ENCODE measurements at regions not wholly inside any gene's neighbourhood (a gene's known extent, or its start where the extent isn't known, plus 50 kb on each side); places are given as distances from the start of the nearest gene placed in this dataset.

DNA sequence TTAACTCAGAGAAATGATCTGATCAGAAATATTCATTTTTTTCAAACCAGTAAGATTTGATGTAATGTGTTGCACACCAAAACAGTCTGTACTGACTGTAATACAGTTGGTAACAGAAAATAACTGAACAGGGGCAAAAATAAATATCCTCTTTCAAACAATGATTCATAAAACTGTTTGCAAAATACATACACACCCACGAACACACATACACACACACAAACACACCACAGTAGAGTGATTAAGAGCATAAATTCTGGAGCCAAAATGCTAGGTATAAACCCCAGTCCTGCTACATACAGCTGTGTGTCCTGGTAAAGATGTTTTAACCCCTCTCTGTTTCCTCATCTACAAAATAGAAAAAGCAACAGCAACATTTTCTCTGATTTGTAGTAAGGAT lies 376.6 kb downstream of the PDGFC start:
- DNase-seq (ENCODE audit: low spot score), result no peak

DNA sequence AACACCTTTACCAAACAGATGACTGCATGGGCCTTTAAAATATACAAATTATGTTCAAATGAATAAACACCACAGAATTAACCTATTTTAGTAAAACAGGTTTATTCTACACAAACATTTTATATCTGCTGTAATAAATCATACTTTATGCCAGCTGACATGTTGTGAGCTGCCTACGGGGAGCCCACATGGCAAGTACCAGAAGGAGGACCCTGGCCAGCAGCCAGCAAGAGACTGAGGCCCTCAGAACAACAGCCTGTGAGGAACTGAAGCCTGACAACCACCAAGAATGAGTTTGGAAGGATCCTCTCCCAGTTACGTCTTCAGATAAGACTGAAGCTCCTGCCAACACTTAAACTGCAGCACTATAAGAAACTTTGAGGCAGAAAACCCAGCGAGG lies 377.0 kb downstream of the PDGFC start:
- no peak for DNase-seq (ENCODE audit: low spot score)

DNA sequence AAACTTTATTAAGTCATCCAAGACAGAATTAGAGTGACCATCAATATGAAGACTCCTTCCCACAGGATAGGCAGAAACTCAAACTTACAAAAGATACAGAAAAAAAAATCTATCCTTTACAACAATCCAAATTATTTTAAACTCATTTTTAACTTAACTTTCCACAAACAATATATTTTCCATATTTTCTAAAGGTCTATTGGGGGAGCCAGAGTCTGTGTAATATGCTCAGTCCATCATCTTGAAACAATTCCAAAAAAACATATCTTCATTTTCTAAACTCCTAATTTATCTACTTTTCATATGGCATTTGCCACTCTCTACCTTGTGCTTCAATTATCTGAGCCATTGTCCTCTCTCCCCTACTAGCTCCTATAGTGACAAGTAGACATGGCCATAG lies 378.1 kb downstream of the PDGFC start:
- DNase-seq (ENCODE audit: low spot score), result no peak

DNA sequence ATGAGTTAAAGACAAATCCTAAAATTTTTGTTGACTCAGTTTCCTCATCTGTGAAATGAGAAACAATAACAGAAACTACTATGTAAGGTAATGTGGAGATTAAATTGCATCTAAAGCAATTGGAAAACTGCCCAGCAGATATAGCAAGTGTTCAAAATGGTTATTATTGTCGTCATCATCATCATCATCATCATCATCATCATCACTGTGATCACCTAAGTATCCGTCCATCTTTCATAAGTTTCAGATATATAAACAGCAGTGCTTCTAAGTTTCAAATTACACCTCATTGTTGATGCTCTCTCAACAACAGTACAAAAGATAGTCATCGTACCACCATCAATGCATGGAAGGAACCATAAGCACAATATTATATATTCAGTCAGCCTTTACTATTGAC lies 379.9 kb downstream of the PDGFC start:
- no peak for DNase-seq (ENCODE audit: low spot score)

DNA sequence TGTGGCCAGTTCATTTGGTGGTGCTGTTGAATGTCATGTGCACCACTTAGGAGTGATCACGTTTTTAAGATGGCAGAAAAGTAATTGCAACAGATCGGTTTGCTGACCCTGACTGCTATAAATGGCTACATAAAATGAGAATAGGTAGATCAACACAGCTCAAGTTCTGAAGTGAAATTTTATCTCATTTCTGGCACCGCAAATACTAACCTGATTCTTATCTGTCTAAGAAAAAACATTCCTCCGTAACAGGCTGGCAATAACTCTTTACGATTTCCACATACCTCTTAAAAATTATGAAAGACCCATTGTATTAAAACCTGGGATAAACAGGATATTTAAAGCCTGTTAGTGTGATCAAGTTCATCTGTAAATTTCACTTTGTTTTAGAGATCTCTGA lies 387.5 kb downstream of the PDGFC start:
- DNase-seq (ENCODE audit: low spot score), result no peak

DNA sequence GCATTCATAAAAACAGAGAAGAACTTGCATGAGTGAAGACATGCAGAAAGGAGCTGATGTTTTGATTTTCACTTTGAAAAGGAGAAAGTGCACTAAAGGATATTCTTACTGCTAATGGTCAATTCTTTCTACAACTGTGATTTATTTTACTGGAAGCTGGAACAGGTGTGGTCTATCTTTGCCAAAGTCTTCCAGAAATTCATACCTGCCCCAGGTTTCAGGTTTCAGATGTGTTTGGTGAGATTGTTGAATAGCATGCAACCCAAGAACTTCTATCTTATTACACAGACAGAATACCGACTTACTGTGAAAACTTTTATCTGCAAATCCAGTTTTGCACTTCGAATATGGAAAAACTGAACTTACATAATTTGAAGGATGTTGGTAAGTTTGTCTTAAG lies 388.3 kb downstream of the PDGFC start:
- DNase-seq (ENCODE audit: low spot score), result no peak

DNA sequence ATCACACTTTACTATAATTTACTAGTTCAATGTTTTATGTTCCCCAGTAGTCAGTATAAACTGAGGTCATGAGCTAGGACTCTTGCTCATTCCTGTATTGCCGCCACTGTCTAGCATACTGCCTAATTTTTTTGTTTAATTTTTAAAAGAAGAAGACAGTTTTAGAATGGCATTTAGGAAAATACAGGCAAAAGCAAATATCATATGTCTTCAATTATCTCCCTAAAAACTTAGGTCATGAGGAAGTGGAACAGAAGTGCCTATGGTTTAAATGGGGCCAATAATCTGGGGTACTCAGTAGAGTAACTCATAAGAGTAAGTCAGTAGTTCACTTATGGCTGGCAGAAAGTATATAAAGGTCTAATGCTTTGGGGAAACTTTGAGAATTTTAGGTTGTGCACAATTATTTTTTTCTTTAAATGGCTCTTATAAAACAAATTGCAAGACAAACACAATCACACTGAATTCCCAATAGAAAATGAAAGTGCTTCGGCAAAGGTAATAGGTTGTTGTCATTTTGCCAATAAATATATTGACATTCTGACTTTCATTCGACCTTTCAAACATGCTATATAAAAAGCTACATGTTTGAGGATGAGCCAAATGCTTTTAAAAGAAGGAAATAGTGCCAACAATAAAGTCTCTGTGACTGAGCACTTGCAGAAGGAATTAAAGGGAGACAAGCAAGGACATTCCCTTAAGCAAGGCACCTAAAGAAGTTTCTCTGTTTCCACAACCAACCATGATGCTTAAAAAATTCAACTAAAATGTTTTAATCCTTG lies 390.1 kb downstream of the PDGFC start:
- no peak for DNase-seq (ENCODE audit: low spot score)

DNA sequence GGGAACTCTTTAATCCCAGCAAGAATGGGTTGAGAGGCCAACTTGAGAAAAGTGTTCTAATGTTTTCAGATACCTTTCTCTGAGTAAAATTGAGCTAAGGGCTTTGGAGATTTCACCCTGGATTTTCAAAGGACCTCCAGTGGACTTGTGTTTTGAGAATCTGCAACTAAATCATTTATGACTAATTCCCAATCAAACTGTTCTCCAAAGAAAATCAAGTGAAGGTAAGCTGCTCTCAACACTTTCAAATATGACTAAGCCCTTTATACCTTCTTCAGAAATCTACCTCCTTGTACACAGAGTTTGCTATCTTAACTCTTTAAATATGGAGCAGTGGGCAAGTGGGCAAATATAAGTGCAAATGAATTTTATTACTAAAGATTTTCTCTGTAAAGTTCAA lies 392.9 kb downstream of the PDGFC start:
- DNase-seq (ENCODE audit: low spot score), result no peak

DNA sequence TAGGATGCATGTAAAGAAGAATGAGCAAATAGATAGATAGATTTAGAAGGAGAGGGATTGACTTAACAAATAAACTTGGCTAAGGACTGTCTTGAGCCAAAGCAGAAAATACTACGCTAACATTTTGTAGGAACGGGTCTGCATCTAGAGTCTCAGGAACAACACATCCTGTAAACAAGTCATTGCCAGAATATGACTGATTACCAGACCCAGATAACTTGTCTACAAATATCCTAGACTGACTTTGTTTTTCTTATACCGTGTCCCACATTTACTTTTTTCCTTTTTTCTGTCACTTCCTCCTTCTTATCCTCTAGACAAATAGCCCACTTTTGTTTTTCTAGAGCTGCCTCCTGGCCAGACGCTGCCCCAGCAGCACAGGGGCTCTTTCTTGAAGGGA lies 393.6 kb downstream of the PDGFC start:
- DNase-seq (ENCODE audit: low spot score), result no peak

DNA sequence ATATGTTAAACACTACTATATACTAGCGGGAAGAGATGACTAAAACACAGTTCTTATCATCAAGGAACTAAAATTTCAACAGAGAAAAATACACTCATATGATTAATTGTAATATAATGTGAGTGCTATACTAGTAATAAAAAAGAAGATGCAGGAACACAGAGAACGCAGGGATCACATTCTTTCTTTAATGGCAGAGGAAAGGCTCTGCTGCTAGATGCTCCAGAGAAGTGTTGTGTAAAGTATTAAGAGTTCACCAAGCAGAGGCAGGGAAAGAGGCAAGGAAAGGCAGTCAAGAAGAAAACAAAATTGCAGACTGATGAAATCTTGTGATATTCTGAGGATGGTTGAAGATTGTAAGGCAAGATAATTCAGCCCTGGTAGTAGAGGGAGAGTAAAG lies 394.7 kb downstream of the PDGFC start:
- DNase-seq (ENCODE audit: low spot score), result no peak

DNA sequence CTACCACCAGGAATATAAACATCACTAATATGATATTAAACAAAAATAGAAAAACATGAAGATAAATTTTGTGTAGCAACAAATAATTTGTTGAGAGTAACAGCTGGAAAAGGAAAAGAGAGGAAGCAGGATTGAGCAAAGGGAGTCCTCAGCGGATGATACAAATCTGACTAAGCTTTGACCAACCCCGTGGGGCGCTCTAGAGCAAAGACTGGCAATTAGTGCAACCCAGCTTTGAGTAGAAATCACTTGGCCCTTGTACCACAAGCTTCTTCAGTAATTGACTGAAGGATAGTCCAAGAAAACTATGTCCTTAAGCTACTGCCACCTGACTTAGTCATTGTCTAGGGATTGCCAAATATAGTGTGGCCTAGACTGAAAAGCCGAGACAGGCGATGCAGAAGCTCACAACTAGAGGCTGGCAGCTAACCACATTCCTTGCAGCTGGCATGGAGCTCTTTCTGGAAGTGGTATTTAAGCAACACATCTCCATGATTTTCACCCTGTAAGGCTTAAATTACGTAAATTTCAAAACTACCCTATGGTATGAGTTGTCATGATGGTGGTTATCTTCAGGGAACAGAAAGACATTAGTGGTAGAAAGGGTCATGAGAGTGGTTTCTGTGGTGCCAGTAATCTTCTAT lies 396.0 kb downstream of the PDGFC start:
- no peak for DNase-seq (ENCODE audit: low spot score)

DNA sequence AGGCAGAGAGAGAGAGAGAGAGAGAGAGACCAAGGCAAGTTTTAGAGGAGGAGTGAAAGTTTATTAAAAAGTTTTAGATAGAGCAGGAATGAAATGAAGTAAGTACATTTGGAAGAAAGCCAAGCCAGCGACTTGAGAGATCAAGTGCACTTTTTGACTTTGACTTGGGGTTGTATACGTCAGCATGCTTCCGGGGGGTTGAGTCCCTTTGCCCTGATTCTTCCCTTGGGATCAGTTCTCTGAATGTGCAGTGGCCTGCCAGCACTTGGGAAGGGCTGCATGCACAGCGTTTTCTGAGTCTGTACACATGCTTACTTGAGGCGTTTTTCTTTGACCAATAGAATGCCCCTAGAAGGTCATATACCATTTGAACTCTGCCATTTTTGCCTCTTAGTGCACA lies 400.5 kb downstream of the PDGFC start:
- no peak for DNase-seq (ENCODE audit: low spot score)

DNA sequence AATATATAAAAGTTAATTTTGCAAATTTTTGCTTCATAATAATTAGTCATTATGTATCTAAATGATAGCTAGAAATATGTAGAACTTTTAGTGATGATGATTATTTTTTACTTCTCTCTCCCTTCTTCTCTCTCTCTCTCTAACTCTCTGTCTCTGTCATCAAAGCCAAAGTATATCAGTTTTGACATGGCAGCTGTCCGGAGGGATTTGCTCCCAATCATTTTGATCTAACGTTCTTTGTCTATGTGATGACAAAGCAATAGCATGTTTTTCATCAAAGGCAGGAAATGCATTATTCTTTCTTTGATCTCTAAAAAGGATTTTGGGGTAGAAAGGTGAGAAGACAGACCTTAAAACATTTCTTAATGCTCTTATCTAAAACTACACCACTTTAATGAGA lies 402.1 kb downstream of the PDGFC start:
- no peak for DNase-seq (ENCODE audit: low spot score)

DNA sequence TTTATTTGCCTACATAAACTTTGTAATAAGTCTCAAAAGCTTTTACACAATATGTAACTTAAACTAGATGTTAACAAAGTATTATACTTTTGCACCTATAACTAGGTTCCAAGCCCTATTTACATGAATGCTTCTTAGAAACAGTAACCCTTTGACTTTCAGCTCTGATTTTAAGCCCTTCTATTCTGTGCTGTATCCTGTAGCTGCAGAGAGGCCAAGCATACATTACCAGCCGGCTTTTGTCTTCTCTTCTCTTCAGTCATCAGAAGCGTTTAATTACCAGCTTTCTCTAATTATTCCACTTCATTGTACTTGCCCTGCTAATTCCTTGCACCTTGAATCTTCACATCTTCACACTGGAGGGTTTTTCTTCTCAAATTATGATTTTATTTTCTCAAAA lies 403.1 kb downstream of the PDGFC start:
- no peak for DNase-seq (ENCODE audit: low spot score)

DNA sequence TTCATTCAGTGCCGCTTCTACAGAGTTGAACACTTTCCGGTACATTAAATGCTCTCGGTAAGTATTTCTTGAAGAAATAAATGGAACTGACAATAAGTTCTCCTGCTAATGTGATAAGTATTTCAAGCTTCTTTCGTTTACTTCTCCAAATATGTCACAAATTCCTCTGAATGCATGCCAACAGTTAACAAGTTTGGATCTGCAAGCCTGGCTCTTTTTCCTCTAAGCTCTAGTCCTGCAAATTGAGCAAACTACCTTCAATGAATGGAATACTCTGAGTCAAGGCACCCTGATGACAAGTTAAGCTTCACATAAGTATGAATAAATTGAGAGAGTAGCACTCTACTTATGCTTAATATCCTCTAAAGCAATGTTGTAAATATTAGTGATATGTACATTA lies 403.6 kb downstream of the PDGFC start:
- no peak for DNase-seq (ENCODE audit: low spot score)

DNA sequence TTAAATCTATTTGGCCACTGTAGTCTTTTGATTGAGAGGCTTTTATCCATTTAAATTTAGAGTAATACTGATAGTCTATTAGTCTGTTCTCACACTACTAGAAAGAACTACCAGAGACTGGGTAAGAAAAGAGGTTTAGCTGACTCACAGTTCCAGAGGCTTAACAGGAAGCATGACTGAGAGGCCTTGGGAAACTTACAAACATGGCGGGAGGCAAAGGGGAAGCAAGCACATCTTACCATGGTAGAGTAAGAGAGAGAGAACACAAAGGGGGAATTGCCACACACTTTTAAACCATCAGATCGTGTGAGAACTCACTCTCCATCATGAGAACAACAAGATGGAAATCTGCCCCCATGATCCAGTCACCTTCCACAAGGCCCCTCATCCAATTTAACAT lies 410.9 kb downstream of the PDGFC start:
- DNase-seq (ENCODE audit: low spot score), result no peak

DNA sequence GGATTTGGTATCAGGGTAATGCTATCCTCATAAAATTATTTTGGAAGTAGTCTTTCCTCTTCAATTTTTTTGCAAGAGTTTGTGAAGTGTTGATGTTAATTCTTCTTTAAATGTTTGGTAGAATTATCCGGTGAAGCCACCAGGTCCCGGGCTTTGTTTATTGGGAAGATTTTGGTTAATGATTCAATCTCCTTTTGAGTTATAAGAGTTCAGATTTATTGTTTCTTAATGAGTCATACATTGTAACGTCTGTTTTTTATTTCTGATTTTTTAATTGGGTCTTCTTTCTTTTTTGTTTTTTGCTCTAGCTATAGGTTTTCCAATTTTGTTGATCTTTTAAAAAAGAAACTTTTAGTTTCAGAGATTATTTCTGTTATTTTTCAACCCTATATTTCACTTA lies 412.3 kb downstream of the PDGFC start:
- DNase-seq (ENCODE audit: low spot score), result no peak

DNA sequence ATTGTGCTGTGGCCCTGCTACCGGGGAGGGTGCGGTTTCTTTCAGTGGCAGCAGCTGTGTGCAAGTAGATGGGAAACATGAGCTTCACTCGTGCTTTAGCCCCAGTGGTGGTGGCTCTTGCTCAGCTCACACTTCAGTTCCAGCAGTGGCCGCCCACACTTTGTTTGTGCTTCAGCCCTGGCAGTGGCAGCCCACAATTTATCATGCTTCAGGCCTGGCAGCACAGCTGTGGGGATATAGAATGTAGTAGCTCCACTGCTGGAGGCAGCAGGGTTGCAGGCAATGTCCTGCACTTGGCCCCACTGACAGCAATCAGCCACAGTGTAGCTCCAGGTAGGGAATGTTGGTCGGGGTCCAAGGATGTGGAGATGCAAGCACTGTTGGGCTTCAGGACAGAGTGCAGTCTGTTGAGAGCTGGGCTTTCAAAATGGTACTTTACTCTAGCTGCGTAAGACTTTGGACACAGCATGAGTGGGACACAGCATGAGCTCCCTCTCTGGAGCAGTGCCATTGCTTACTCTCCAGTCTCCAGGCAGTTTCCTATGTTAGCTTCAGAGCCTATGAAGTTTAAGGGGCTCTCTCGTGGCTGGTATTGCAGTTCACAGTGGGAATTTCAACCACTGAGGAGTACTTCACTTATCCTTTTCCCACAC lies 413.1 kb downstream of the PDGFC start:
- DNase-seq (ENCODE audit: low spot score), result no peak

DNA sequence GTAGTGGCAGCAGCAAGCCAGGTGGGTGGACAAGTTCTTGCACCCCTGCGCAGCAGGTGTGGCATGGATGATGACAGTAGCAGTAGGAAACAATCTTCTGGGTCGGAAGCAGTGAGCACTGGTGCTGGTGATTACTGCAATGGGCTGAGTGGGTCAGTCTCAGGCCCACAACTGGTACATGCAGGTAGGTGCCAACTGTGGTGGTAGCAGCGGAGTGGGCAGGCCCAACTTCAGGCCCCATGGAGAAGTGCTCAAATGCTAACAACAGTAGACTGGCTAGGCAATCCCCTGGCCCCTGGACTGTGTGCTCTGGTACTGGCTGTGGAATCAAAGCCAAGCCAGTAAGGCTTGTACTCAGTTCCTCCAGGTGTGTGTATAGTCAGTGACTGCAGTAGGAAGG lies 413.7 kb downstream of the PDGFC start:
- DNase-seq (ENCODE audit: low spot score), result no peak

DNA sequence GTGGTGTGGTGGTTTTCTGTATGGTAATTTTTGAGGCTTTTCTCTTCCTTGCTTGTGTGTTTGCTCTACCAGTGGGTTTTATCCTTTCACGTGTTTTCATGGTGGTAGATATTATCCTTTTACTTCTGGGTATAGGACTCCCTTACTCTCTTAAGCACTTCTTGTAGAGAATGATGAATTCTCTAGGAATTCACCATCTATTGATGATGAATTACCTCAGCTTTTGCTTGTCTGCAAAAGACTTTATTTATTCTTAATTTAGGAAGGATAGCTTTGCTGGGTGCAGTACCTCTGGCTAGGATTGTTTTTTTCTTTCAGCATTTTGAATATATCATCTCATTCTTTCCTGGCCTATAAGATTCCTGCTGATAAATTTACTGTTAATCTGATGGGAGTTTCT lies 415.3 kb downstream of the PDGFC start:
- DNase-seq (ENCODE audit: low spot score), result no peak

DNA sequence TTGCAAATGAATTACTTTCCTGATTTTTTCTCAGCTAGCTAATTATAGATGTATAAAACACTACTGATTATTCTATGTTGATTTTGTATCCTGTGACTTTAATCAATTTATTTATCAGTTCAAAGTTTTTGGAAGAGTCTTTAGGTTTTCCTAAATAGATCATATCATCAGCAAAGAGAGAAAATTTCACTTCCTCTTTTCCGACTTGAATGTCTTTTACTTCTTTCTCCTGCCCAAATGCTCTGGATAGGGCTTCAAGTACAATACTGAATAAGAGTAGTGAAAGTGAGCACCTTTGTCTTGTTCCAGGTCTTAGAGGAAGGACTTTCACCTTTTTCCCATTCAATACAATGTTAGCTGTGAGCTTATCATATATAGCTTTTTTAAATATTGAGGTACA lies 417.9 kb downstream of the PDGFC start:
- no peak for DNase-seq (ENCODE audit: low spot score)

DNA sequence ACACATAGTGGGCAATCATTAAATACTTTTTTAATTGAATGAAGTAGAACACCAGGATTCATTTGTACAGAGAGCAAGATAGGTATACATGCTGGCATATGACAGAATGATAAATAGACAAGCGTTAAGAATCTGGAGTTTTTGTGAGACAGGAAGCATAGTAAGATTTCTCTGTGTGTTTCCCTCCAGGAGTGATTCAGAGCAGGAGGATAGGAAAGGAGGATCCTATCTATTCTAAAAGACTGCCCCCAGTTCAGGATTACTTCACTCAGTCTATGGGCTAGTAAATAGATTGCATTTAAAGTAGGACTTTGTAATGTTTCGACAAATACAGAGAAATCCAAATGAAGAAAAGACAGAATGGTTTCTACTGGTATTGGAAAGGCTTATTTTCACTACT lies 423.7 kb downstream of the PDGFC start:
- no peak for DNase-seq (ENCODE audit: low spot score)

DNA sequence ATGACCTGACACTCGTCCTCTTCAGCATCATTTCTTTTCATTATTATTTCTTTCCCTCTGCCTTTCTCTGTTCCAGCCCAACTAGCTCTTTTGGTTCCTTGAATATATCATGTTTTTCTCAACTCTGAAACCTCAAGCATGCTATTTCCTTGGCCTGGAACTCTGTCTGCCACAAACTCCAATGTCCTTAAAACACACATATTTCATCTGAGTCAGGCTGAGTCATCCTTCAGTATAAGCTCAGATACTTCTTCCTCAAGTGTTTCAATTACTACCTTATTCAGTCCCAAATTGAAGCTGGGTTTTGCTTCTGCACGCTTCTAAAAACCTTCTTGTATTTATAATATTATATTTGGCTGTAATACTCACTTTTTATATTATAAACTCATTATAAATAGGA lies 424.2 kb downstream of the PDGFC start:
- no peak for DNase-seq (ENCODE audit: low spot score)

Data from mucosa of gallbladder (tissue), 1 donor.